ENCODE measurements at regions not wholly inside any gene's neighbourhood (a gene's known extent, or its start where the extent isn't known, plus 50 kb on each side); places are given as distances from the start of the nearest gene placed in this dataset.
"Not testable (repeated sequence)": the region's sequence is repeated elsewhere in the genome, so short reads cannot be mapped to it uniquely, and the experiment has no call there.

GRCh38 chr2:83113953-83114352 lies 1345.1 kb downstream of the SUCLG1 start:
- in situ Hi-C loops (cut with MboI; ENCODE audit: low pct_unique_long_range_greater_than_20kb in 2 of 9, low sequenced_read_pairs in 9 of 9, unreplicated experiment in 9 of 9): no loop called here
- Histone ChIP-seq H3K27ac (no peak overlapping the region), H3K4me1 (replicated peaks in 1 of 2) (no peaks in the 10 kb centered on the region), H3K4me3 (no peak overlapping the region)
- ATAC-seq (replicated peaks in 6 of 8): no peak
- WGBS, 10 experiments: 10 to 100% (median 81%) methylated on average over 1 to 3 of the region's 3 CpGs; no CpG with 5 or more reads in 4 of the 10 experiments

DNA sequence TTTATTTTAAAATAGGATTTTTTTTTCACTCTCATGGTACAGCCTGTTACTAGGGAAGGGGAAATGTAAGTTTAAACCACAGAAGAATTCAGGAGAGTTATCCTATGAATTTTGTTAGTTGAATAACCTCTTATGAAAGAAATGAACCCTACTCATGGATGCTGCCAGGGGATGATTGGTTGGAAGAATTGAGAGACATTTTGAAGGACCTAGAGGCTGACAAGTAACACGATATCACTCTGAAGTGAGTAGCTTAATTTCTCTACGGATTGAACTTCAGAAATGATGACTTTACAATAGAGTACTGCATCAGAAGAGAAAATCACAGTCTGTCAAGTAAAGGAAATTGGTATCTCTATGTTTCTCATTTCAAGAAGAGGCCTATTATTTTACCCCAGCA lies 1346.2 kb downstream of the SUCLG1 start:
- H3K4me3 ChIP-seq: no peak overlapping the region
- in situ Hi-C loops (cut with MboI; ENCODE audit: low pct_unique_long_range_greater_than_20kb in 2 of 9, low sequenced_read_pairs in 9 of 9, unreplicated experiment in 9 of 9): no loop called here
- WGBS, 10 experiments: 0 to 87% (median 60%) methylated on average over 1 to 2 of the region's 2 CpGs; no CpG with 5 or more reads in 3 of the 10 experiments
- no peak overlapping the region for H3K27ac ChIP-seq
- ATAC-seq (replicated peaks in 6 of 8): no peak
- H3K4me1 ChIP-seq (replicated peaks in 1 of 2): no peaks in the 10 kb centered on the region

DNA sequence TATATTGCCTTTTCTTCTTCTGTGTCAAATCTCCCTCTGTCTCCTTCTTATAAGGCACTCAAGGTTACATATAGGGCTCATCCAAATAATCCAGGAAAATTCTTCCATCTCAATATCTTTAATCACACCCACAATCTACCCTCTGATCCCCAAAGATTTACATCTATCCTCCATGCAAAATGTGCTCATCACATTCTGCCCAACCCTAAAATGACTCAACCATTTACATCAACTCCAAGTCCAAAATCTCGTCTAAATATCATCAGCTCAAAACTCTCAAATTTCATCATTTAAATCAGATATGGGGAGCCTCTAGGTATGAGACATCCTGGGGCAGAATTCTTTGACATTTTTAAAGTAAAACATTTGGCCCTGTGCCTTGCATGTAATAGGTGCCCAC lies 1349.8 kb downstream of the SUCLG1 start:
- Histone ChIP-seq H3K4me1 (replicated peaks in 1 of 2) (no peaks in the 10 kb centered on the region), H3K27ac (no peak overlapping the region), H3K4me3 (no peak overlapping the region)
- in situ Hi-C loops (cut with MboI; ENCODE audit: low pct_unique_long_range_greater_than_20kb in 2 of 9, low sequenced_read_pairs in 9 of 9, unreplicated experiment in 9 of 9): no loop called here
- 0 to 100% (median 44%) methylated on average over 1 of the region's 1 CpG; no CpG with 5 or more reads in 3 of the 10 experiments for WGBS, 10 experiments
- ATAC-seq (replicated peaks in 6 of 8): peak in 1 of 8 experiments; percentile 51

- no peak for ATAC-seq (replicated peaks in 6 of 8)
- Histone ChIP-seq H3K27ac (no peak overlapping the region), H3K4me3 (no peak overlapping the region), H3K4me1 (replicated peaks in 1 of 2) (no peaks in the 10 kb centered on the region)
- in situ Hi-C loops (cut with MboI; ENCODE audit: low pct_unique_long_range_greater_than_20kb in 2 of 9, low sequenced_read_pairs in 9 of 9, unreplicated experiment in 9 of 9): no loop called here
Observed at GRCh38 chr2:83106853-83107252, 1352.2 kb downstream of the SUCLG1 start.

- no peak for ATAC-seq (replicated peaks in 6 of 8)
- Histone ChIP-seq H3K4me3 (no peak overlapping the region), H3K27ac (no peak overlapping the region), H3K4me1 (replicated peaks in 1 of 2) (no peaks in the 10 kb centered on the region)
- 40 to 100% methylated on average over 1 of the region's 1 CpG; no CpG with 5 or more reads in 8 of the 10 experiments for WGBS, 10 experiments
- in situ Hi-C loops (cut with MboI; ENCODE audit: low pct_unique_long_range_greater_than_20kb in 2 of 9, low sequenced_read_pairs in 9 of 9, unreplicated experiment in 9 of 9): no loop called here
Observed at GRCh38 chr2:83104202-83104601, 1354.9 kb downstream of the SUCLG1 start.

DNA sequence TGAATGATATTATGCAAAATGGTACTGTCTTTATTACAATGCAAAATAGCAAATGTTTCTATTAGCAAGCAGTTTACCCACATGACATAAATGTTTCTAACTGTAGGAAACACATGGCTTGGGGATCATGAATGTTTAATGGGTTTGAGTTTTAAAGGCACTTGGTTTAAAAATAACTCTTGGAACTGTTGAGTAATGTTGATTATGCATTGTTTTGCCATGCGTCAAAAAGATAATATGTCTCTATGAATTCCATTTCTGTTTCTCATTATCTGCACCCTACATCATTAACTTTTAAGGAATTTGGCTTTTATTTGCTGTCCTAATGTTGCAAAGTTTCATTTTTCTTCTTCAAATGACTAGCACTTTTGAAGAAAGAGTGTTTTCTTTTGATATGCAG lies 1355.5 kb downstream of the SUCLG1 start:
- WGBS, 10 experiments: 0 to 100% (median 100%) methylated on average over 1 of the region's 1 CpG; no CpG with 5 or more reads in 2 of the 10 experiments
- in situ Hi-C loops (cut with MboI; ENCODE audit: low pct_unique_long_range_greater_than_20kb in 2 of 9, low sequenced_read_pairs in 9 of 9, unreplicated experiment in 9 of 9): no loop called here
- H3K27ac ChIP-seq: no peak overlapping the region
- H3K4me1 ChIP-seq (replicated peaks in 1 of 2): no peaks in the 10 kb centered on the region
- no peak overlapping the region for H3K4me3 ChIP-seq
- ATAC-seq (replicated peaks in 6 of 8): peak in 3 of 8 experiments; percentile 26 to 92 (median 76)

DNA sequence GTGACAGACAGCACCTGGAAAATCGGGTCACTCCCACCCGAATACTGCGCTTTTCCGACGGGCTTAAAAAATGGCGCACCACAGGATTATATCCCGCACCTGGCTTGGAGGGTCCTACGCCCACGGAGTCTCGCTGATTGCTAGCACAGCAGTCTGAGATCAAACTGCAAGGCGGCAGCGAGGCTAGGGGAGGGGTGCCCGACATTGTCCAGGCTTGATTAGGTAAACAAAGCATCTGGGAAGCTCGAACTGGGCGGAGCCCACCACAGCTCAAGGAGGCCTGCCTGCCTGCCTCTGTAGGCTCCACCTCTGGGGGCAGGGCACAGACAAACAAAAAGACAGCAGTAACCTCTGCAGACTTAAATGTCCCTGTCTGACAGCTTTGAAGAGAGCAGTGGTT lies 1370.0 kb downstream of the SUCLG1 start:
- in situ Hi-C loops (cut with MboI; ENCODE audit: low pct_unique_long_range_greater_than_20kb in 2 of 9, low sequenced_read_pairs in 9 of 9, unreplicated experiment in 9 of 9); H3K4me1 ChIP-seq (replicated peaks in 1 of 2); H3K27ac ChIP-seq; ATAC-seq (replicated peaks in 6 of 8); H3K4me3 ChIP-seq: not testable (repeated sequence)
- 60% methylated on average over 1 of the region's 15 CpGs; no CpG with 5 or more reads in 9 of the 10 experiments for WGBS, 10 experiments

DNA sequence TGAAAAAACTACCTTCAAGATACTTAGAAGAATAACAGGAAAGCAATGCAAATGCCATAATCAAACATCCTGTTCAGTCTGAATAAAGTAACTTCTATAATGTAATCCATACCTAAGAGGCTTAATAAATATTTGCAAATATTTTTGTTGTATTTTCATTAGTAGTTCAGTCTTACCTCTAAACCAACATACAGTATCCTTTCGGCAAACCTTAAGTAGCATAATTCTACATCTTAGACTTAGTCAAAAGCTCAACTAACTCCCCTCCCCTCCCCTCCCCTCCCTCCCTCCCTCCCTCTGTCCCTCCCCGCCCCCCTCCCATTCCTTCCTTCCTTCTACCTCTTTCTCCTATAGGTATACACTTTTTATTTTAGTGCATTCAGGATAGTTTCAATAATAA lies 1373.2 kb downstream of the SUCLG1 start:
- peaks cover 7 to 9% of the 10 kb centered on the region in 2 donors for H3K4me1 ChIP-seq (replicated peaks in 1 of 2)
- 100% methylated on average over 1 of the region's 2 CpGs; no CpG with 5 or more reads in 7 of the 10 experiments for WGBS, 10 experiments
- in situ Hi-C loops (cut with MboI; ENCODE audit: low pct_unique_long_range_greater_than_20kb in 2 of 9, low sequenced_read_pairs in 9 of 9, unreplicated experiment in 9 of 9): no loop called here
- H3K4me3 ChIP-seq: no peak overlapping the region
- no peak for ATAC-seq (replicated peaks in 6 of 8)
- H3K27ac ChIP-seq: no peak overlapping the region

DNA sequence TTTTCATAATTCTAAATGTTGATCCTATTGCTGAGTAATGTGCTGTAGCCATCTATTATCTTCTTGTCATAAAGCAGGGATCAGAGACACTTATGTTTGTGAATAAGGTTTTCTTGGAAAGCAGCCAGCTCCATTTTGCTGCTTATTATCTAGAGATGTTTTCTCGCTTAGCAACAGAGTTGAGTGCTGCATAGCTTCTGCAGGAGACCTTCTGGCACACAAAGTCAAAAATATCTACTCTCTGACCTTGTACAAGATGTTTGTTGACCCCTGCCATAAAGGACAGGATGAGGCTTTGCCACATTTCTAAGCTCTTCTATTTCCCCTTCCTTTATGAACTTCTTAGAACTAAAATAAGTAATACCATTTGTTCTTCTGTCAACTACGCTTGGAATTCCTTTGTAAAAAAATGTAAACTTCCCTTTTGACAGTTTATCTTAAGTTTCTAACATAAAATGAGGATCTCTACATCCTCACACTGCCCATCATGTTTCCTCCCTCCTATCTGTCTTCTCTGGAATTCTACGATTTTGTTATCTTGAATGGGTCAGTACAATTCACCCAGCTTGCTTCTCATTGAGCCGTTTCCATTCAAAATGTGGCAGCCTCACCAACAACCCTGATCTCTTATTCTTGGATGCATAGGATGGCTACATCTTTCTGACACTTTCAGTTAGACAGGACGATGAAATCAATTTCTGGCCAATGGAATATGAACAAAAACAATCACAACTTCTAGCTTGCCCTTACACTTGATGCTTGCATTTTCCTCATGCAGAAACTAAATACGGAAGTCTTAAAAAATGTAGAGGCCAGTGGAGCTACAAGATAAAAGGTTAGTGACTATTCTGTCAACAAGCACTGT lies 1377.0 kb downstream of the SUCLG1 start:
- H3K4me1 ChIP-seq (replicated peaks in 1 of 2): peaks cover 7 to 15% of the 10 kb centered on the region in 2 donors

GRCh38 chr2:83079007-83079406 lies 1380.1 kb downstream of the SUCLG1 start:
- H3K27ac ChIP-seq: no peak overlapping the region
- H3K4me3 ChIP-seq: no peak overlapping the region
- no peak for ATAC-seq (replicated peaks in 6 of 8)
- 0 to 100% (median 89%) methylated on average over 1 to 2 of the region's 2 CpGs; no CpG with 5 or more reads in 2 of the 10 experiments for WGBS, 10 experiments
- H3K4me1 ChIP-seq (replicated peaks in 1 of 2): peaks cover 7 to 15% of the 10 kb centered on the region in 2 donors
- in situ Hi-C loops (cut with MboI; ENCODE audit: low pct_unique_long_range_greater_than_20kb in 2 of 9, low sequenced_read_pairs in 9 of 9, unreplicated experiment in 9 of 9): no loop called here

More for the DNA sequence above, 1377.0 kb downstream of the SUCLG1 start:
- ATAC-seq (replicated peaks in 6 of 8): peak in 5 of 8 experiments; percentile 27 to 67 (median 59)
- 14 to 100% (median 74%) methylated on average over 1 to 6 of the region's 6 CpGs for WGBS, 10 experiments
- Histone ChIP-seq H3K27ac (no peak overlapping the region), H3K4me3 (no peak overlapping the region)
- in situ Hi-C loops (cut with MboI; ENCODE audit: low pct_unique_long_range_greater_than_20kb in 2 of 9, low sequenced_read_pairs in 9 of 9, unreplicated experiment in 9 of 9): no loop called here

DNA sequence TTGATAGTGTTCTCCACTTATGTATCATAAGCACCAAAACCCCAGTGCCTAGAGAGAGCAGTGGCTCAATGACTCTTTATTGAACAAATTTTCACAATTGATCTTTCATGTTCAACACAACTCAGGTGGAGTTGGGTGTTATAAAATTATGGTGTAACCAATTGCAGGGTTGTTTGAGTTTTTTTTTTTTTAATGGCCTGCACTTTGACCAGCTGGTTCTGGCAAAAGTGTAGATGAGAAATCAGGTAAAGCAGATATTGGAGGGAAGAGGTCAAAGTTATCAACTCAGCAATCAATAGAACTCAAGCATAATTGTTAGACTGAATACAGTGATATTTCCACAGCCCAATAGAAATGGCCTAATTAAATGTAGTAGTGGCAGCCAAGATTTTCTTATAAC lies 1386.3 kb downstream of the SUCLG1 start:
- in situ Hi-C loops (cut with MboI; ENCODE audit: low pct_unique_long_range_greater_than_20kb in 2 of 9, low sequenced_read_pairs in 9 of 9, unreplicated experiment in 9 of 9): no loop called here
- Histone ChIP-seq H3K4me3 (no peak overlapping the region), H3K27ac (no peak overlapping the region), H3K4me1 (replicated peaks in 1 of 2) (peaks cover 0 to 5% of the 10 kb centered on the region in 2 donors)
- ATAC-seq (replicated peaks in 6 of 8): no peak

GRCh38 chr2:83071914-83072313 lies 1387.2 kb downstream of the SUCLG1 start:
- 0 to 100% (median 63%) methylated on average over 1 of the region's 1 CpG; no CpG with 5 or more reads in 4 of the 10 experiments for WGBS, 10 experiments
- Histone ChIP-seq H3K27ac (no peak overlapping the region), H3K4me3 (no peak overlapping the region), H3K4me1 (replicated peaks in 1 of 2) (peaks cover 0 to 5% of the 10 kb centered on the region in 2 donors)
- no peak for ATAC-seq (replicated peaks in 6 of 8)
- in situ Hi-C loops (cut with MboI; ENCODE audit: low pct_unique_long_range_greater_than_20kb in 2 of 9, low sequenced_read_pairs in 9 of 9, unreplicated experiment in 9 of 9): no loop called here

DNA sequence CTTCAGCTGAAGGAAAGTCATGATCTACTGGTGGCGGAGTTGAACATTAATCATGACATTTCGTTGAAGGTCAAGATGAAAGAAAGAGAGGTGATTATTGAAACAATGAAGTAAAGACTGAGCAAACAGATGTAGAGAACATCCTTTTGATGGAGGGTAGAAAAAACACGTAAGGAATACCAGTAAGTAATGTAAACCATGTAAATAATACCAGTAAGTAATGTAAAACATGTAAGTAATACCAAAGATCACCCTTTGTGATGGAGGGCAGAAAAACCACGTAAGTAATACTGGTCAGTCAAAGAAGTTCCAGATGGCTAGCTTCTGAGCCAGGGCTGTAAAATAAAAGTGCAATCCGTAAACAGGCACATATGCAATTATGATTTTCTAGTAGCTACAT lies 1387.7 kb downstream of the SUCLG1 start:
- no peak for ATAC-seq (replicated peaks in 6 of 8)
- no peak overlapping the region for H3K27ac ChIP-seq
- H3K4me1 ChIP-seq (replicated peaks in 1 of 2): peaks cover 0 to 5% of the 10 kb centered on the region in 2 donors
- H3K4me3 ChIP-seq: no peak overlapping the region
- in situ Hi-C loops (cut with MboI; ENCODE audit: low pct_unique_long_range_greater_than_20kb in 2 of 9, low sequenced_read_pairs in 9 of 9, unreplicated experiment in 9 of 9): no loop called here
- WGBS, 10 experiments: 12 to 87% (median 64%) methylated on average over 3 to 5 of the region's 5 CpGs

DNA sequence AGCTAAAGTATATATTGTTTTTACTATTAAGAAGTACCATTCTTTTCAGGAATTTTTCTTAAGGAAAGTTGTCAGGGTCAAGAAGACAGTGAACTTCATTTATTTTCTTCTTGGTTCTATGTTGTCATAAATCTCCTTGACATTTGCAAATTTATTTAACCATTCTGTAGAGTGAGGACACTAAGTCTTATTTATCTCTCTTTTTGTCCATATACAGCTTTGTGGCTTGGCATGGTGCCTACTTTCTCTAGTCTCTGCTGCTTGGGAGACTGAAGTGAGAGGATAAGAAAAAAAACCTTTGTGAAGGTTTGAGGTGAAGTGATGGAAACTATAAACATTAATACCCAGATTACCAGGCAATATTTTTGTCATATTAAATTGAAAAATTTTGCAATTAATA lies 1389.4 kb downstream of the SUCLG1 start:
- ATAC-seq (replicated peaks in 6 of 8): peak in 3 of 8 experiments; percentile 35 to 92 (median 49)
- no peak overlapping the region for H3K27ac ChIP-seq

More for the DNA sequence above, 1389.4 kb downstream of the SUCLG1 start:
- Histone ChIP-seq H3K4me1 (replicated peaks in 1 of 2) (peaks cover 0 to 5% of the 10 kb centered on the region in 2 donors), H3K4me3 (no peak overlapping the region)
- in situ Hi-C loops (cut with MboI; ENCODE audit: low pct_unique_long_range_greater_than_20kb in 2 of 9, low sequenced_read_pairs in 9 of 9, unreplicated experiment in 9 of 9): no loop called here

Data from motor neuron (in vitro differentiated cells).